PFSK-1 (cell line): ENCODE measurements at regions not wholly inside any gene's neighbourhood (a gene's known extent, or its start where the extent isn't known, plus 50 kb on each side); places are given as distances from the start of the nearest gene placed in this dataset.

ENCODE experiments used
- POLR2AphosphoS5 ChIP-seq: IDR thresholded peaks from 2 replicates; pipeline ENCODE4 v1.6.1; 2012; ENCODE audit warnings: low read depth, mild to moderate bottlenecking, control low read depth, low read length, moderate library complexity
- REST ChIP-seq, 2 experiments: IDR thresholded peaks; 2 replicates each; pipeline versions ENCODE4 v1.6.1 to v1.8.0; 2011 to 2012; ENCODE audit warnings: low read depth in 2 of 2, low read length in 2 of 2, control low read depth in 1 of 2, inconsistent platforms in 1 of 2, mild to moderate bottlenecking in 1 of 2, moderate library complexity in 1 of 2; ENCODE audit not compliant: insufficient read depth in 1 of 2
- SIN3A ChIP-seq: IDR thresholded peaks from 2 replicates; pipeline ENCODE4 v1.6.1; 2012; ENCODE audit warnings: mild to moderate bottlenecking, low read length, moderate library complexity, borderline replicate concordance; ENCODE audit not compliant: insufficient read depth

GRCh38 chr2:149824136-149824535 is 236.6 kb upstream of the MMADHC start:
- TF ChIP-seq POLR2AphosphoS5 (no peak), SIN3A (no peak), REST (IDR thresholded peaks at IDR 0.05; ENCODE audit: insufficient read depth in 1 of 2, low read depth in 2 of 2, low read length in 2 of 2) (no peak)
